ENCODE measurements at regions not wholly inside any gene's neighbourhood (a gene's known extent, or its start where the extent isn't known, plus 50 kb on each side); places are given as distances from the start of the nearest gene placed in this dataset.

GRCh38 chr1:173315296-173315695 lies 108.2 kb upstream of the TNFSF4 start:
- TF ChIP-seq CTCF (conservative IDR thresholded peaks at IDR 0.05 in 1 of 2, IDR thresholded peaks at IDR 0.05 in 1 of 2; ENCODE audit: low read depth in 1 of 2, low read length in 2 of 2) (no peak), EZH2 (IDR thresholded peaks at IDR 0.05; ENCODE audit: low read length, missing control alignments) (no peak)

Data from fibroblast of lung (primary cell).